Endothelial cell (in vitro differentiated cells): ENCODE measurements at regions not wholly inside any gene's neighbourhood (a gene's known extent, or its start where the extent isn't known, plus 50 kb on each side); places are given as distances from the start of the nearest gene placed in this dataset.

Experiments used
- DNase-seq: peaks from one replicate; pipeline ENCODE4 v3.0.0; 2021; ENCODE audit warnings: low spot score
- H3K27ac Mint-ChIP-seq: one replicate; pipeline ENCODE4 v1.8.0; 2021; ENCODE audit warnings: mixed read lengths, inconsistent platforms; ENCODE audit not compliant: unreplicated experiment
- H3K27me3 Mint-ChIP-seq: one replicate; pipeline ENCODE4 v1.8.0; 2021; ENCODE audit warnings: mild to moderate bottlenecking, moderate library complexity, mixed read lengths, inconsistent platforms; ENCODE audit not compliant: unreplicated experiment
- H3K36me3 Mint-ChIP-seq: one replicate; pipeline ENCODE4 v1.8.0; 2021; ENCODE audit warnings: mild to moderate bottlenecking, low read depth, mixed read lengths, inconsistent platforms; ENCODE audit not compliant: unreplicated experiment
- H3K4me1 Mint-ChIP-seq: one replicate; pipeline ENCODE4 v1.8.0; 2021; ENCODE audit warnings: mild to moderate bottlenecking, mixed read lengths, inconsistent platforms; ENCODE audit not compliant: unreplicated experiment
- H3K4me3 Mint-ChIP-seq: one replicate; pipeline ENCODE4 v1.8.0; 2021; ENCODE audit warnings: mild to moderate bottlenecking, mixed read lengths, inconsistent platforms; ENCODE audit not compliant: unreplicated experiment
- H3K9me3 Mint-ChIP-seq: one replicate; pipeline ENCODE4 v1.8.0; 2021; ENCODE audit warnings: mixed read lengths, inconsistent platforms; ENCODE audit not compliant: unreplicated experiment
- CTCF ChIP-seq: fragments of 200-600 bp; sonication (generic); IDR thresholded peaks from one replicate; pipeline ENCODE4 v1.5.0; 2021; ENCODE audit warnings: antibody characterized with exemption; ENCODE audit not compliant: unreplicated experiment

- no peaks in the 10 kb centered on the region for H3K9me3 Mint-ChIP-seq
- H3K4me3 Mint-ChIP-seq = no peak overlapping the region
- H3K36me3 Mint-ChIP-seq = no peaks in the 10 kb centered on the region
- H3K4me1 Mint-ChIP-seq = peaks cover 7% of the 10 kb centered on the region
- H3K27me3 Mint-ChIP-seq = no peaks in the 10 kb centered on the region
- TF ChIP-seq CTCF = no peak
- no peak for DNase-seq
- H3K27ac Mint-ChIP-seq = no peak overlapping the region
Observed at GRCh38 chr7:81327468-81328266, 408.8 kb upstream of the SEMA3C start.

- no peak overlapping the region for H3K4me3 Mint-ChIP-seq
- no peak for DNase-seq
- H3K4me1 Mint-ChIP-seq = peaks cover under 1% of the 10 kb centered on the region
- H3K36me3 Mint-ChIP-seq = no peaks in the 10 kb centered on the region
- no peak overlapping the region for H3K27ac Mint-ChIP-seq
- no peak for TF ChIP-seq CTCF
- H3K27me3 Mint-ChIP-seq = no peaks in the 10 kb centered on the region
- H3K9me3 Mint-ChIP-seq = no peaks in the 10 kb centered on the region
Observed at GRCh38 chr7:81321949-81322348, 403.1 kb upstream of the SEMA3C start.

GRCh38 chr7:81317741-81318140, 398.9 kb upstream of the SEMA3C start:
- Mint-ChIP-seq H3K4me1 (no peaks in the 10 kb centered on the region), H3K27ac (no peak overlapping the region), H3K27me3 (no peaks in the 10 kb centered on the region), H3K36me3 (no peaks in the 10 kb centered on the region), H3K9me3 (no peaks in the 10 kb centered on the region), H3K4me3 (no peak overlapping the region)
- DNase-seq = no peak
- TF ChIP-seq CTCF = no peak

GRCh38 chr7:81308643-81309322, 389.9 kb upstream of the SEMA3C start:
- no peak overlapping the region for H3K27ac Mint-ChIP-seq

More at GRCh38 chr7:81308643-81309322, 389.9 kb upstream of the SEMA3C start:
- Mint-ChIP-seq H3K4me3 (no peak overlapping the region), H3K27me3 (no peaks in the 10 kb centered on the region), H3K36me3 (no peaks in the 10 kb centered on the region), H3K4me1 (peaks cover 6% of the 10 kb centered on the region), H3K9me3 (no peaks in the 10 kb centered on the region)
- no peak for TF ChIP-seq CTCF
- DNase-seq = no peak
